Fibroblast of lung (primary cell): ENCODE measurements at regions not wholly inside any gene's neighbourhood (a gene's known extent, or its start where the extent isn't known, plus 50 kb on each side); places are given as distances from the start of the nearest gene placed in this dataset.

Experiments used
- EZH2 ChIP-seq: IDR thresholded peaks from 2 replicates; pipeline ENCODE4 v1.5.1; 2012; ENCODE audit warnings: low read length, control low read depth, mild to moderate bottlenecking; ENCODE audit errors: missing control alignments
- TF ChIP-seq, protein P1 (sequence below), 2 donors: IDR thresholded peaks in 1 of 2; conservative IDR thresholded peaks in 1 of 2; 1 replicate in 1 of 2; 2 replicates in 1 of 2; pipeline ENCODE4 v1.5.1; 2011 to 2012; ENCODE audit warnings: low read length in 2 of 2, control low read depth in 1 of 2, inconsistent platforms in 1 of 2, low read depth in 1 of 2, mild to moderate bottlenecking in 1 of 2

DNA sequence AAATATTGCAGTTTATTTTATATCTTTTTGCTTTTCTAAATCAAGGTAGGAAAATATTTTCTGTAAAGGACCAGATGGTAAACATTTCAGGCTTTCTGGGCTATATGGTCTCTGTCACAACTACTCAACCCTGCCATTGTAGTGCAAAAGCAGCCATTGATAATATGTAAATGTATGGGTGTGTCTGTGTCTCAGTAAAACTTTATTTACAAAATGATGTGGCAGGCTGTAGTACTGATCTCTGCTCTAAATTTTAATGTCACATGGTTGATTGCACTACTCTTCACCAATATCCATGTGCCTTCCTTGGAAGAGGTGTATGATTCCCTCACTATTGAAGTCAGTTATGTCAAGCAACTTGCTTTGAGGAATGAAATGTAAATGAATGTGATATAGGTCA lies 175.0 kb downstream of the GOLIM4 start:
- TF ChIP-seq, protein P1, sequence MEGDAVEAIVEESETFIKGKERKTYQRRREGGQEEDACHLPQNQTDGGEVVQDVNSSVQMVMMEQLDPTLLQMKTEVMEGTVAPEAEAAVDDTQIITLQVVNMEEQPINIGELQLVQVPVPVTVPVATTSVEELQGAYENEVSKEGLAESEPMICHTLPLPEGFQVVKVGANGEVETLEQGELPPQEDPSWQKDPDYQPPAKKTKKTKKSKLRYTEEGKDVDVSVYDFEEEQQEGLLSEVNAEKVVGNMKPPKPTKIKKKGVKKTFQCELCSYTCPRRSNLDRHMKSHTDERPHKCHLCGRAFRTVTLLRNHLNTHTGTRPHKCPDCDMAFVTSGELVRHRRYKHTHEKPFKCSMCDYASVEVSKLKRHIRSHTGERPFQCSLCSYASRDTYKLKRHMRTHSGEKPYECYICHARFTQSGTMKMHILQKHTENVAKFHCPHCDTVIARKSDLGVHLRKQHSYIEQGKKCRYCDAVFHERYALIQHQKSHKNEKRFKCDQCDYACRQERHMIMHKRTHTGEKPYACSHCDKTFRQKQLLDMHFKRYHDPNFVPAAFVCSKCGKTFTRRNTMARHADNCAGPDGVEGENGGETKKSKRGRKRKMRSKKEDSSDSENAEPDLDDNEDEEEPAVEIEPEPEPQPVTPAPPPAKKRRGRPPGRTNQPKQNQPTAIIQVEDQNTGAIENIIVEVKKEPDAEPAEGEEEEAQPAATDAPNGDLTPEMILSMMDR (conservative IDR thresholded peaks at IDR 0.05 in 1 of 2, IDR thresholded peaks at IDR 0.05 in 1 of 2; ENCODE audit: low read depth in 1 of 2, low read length in 2 of 2) = no peak
- no peak for TF ChIP-seq EZH2
